ENCODE measurements at regions not wholly inside any gene's neighbourhood (a gene's known extent, or its start where the extent isn't known, plus 50 kb on each side); places are given as distances from the start of the nearest gene placed in this dataset.

DNA sequence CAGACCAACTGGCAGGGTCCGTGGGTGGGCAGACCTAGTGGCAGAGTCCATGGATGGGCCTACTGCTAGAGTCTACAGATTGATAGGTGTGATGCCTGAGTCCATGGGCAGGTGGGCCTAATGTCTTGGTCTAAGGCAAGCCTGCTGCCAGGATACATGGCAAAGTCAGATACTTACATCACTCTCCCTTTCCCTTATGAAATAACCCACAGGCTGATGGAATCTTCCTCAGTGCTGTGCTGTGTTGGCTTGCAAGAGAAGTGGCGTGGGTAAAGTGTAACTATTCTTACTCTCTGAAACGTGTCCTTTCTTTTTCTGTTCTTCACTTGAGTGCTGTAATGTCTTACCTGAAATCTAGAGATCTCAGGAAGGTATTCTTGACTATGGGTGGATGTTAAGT lies 67.3 kb upstream of the ADRB2 start:
- DNase-seq (ENCODE audit: extremely low spot score, unreplicated experiment) = no peak
- Mint-ChIP-seq H3K4me1 (ENCODE audit: unreplicated experiment) (no peaks in the 10 kb centered on the region), H3K27me3 (no peaks in the 10 kb centered on the region), H3K9me3 (peaks cover 6% of the 10 kb centered on the region), H3K36me3 (no peaks in the 10 kb centered on the region), H3K27ac (no peak overlapping the region), H3K4me3 (no peak overlapping the region)
- TF ChIP-seq, protein P1, sequence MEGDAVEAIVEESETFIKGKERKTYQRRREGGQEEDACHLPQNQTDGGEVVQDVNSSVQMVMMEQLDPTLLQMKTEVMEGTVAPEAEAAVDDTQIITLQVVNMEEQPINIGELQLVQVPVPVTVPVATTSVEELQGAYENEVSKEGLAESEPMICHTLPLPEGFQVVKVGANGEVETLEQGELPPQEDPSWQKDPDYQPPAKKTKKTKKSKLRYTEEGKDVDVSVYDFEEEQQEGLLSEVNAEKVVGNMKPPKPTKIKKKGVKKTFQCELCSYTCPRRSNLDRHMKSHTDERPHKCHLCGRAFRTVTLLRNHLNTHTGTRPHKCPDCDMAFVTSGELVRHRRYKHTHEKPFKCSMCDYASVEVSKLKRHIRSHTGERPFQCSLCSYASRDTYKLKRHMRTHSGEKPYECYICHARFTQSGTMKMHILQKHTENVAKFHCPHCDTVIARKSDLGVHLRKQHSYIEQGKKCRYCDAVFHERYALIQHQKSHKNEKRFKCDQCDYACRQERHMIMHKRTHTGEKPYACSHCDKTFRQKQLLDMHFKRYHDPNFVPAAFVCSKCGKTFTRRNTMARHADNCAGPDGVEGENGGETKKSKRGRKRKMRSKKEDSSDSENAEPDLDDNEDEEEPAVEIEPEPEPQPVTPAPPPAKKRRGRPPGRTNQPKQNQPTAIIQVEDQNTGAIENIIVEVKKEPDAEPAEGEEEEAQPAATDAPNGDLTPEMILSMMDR (conservative IDR thresholded peaks at IDR 0.05) = no peak

DNA sequence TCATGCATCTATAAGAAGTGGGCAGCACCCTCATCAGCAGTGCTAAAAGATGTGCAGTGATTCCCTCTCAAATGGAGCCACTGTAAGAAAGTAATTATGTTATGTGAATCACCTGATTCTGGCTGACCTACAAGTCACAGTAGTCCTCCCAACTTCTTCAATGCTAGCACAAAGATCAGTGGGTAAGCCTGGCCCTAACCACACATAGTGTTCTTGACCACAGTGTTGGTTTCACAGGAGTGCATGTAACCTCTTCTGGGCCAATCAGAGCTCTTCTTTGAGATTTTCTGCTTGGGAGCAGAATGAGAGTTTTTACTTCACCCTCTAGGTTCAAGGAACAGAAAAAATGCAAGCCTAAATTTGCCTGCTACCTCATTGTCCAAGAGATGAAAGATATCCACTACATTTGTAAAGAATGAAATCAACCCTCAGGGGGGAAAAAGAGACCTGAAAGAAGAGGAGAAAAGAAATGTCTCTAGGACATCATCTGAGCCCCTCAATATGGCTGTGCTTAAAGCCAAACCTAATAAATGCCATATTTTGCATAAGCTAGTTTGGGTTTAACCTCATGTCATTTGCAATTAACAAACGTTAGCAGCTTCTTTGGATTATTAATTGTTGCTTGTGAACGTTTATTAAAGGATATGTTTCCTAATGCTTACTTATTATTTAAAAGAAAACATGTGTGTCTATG lies 65.3 kb upstream of the ADRB2 start:
- TF ChIP-seq, protein P1 (conservative IDR thresholded peaks at IDR 0.05) = no peak
- no peaks in the 10 kb centered on the region for H3K4me1 Mint-ChIP-seq (ENCODE audit: unreplicated experiment)
- no peak for DNase-seq (ENCODE audit: extremely low spot score, unreplicated experiment)
- H3K4me3 Mint-ChIP-seq = no peak overlapping the region
- H3K9me3 Mint-ChIP-seq = peaks cover 2% of the 10 kb centered on the region
- no peak overlapping the region for H3K27ac Mint-ChIP-seq
- no peaks in the 10 kb centered on the region for H3K27me3 Mint-ChIP-seq
- H3K36me3 Mint-ChIP-seq = no peaks in the 10 kb centered on the region

DNA sequence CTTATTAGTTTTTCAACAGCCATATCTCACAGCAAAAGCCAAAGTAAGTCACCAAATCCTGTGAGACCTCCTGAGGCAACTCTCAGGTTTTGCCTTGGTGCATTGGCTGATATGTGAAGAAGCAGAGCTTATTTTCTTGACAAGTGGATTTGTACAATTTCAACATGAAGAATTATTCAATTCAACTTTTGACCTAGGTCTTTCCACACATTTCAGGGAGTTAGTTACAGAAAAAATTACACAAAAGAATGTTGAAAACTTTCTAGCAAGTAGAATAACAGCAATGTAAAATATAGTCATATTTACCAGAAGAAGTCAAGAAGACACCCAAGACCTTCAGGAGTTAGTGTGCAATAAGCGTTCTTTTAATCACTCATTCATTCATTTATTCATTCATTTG lies 62.4 kb upstream of the ADRB2 start:
- H3K9me3 Mint-ChIP-seq = no peaks in the 10 kb centered on the region
- H3K27me3 Mint-ChIP-seq = no peaks in the 10 kb centered on the region
- H3K36me3 Mint-ChIP-seq = no peaks in the 10 kb centered on the region
- no peak for DNase-seq (ENCODE audit: extremely low spot score, unreplicated experiment)
- no peak overlapping the region for H3K4me3 Mint-ChIP-seq
- no peak overlapping the region for H3K27ac Mint-ChIP-seq
- no peaks in the 10 kb centered on the region for H3K4me1 Mint-ChIP-seq (ENCODE audit: unreplicated experiment)
- TF ChIP-seq, protein P1 (conservative IDR thresholded peaks at IDR 0.05) = no peak

DNA sequence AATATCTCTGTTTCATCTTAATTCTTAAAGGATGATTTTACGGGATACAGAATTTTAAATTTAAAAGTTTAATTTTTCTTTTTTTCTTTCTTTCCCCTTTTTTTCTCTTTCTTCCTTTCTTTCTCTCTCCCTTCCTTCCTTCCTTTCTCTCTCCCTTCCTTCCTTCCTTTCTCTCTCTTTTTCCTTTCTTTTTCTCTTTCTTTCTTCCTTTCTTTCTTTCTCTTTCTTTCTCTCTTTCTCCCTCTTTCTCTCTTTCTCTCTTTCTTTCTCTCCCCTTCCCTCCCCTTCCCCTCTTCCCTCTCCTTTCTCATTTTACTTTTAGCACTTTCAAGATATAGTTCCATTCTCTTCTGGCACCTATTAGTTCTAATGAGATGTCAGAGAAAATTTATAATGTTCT lies 61.4 kb upstream of the ADRB2 start:
- Mint-ChIP-seq H3K27ac (no peak overlapping the region), H3K9me3 (no peaks in the 10 kb centered on the region), H3K4me1 (ENCODE audit: unreplicated experiment) (no peaks in the 10 kb centered on the region), H3K36me3 (no peaks in the 10 kb centered on the region), H3K4me3 (no peak overlapping the region), H3K27me3 (no peaks in the 10 kb centered on the region)
- TF ChIP-seq, protein P1 (conservative IDR thresholded peaks at IDR 0.05) = no peak
- DNase-seq (ENCODE audit: extremely low spot score, unreplicated experiment) = no peak

DNA sequence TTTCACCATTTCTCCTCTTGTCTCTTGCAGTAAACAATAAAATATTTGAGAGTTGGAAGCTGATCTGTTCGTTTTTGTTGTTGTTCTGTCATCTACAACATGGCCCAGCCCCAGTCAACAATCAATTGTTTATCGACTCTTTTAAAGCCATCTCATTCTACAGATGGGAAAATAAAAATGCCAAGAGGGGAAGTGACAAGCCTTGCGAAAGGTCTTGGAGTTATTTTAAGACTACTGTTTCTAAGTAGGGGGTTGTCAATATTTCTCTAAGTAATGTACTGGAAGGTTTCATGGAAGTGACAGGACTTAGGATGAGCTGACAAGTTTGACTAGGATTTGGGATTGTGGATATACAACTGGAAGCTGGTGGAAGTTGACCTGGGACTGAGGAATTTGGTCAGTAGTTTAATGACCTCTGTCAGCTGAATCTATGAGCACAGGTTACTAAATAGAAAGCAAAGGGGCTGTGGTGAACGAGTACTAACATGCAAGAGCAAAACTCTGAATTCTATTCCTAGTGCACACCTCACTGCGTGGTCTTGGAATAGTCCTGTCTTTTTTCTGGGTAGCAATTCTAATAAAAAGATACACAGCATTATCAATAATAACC lies 57.5 kb upstream of the ADRB2 start:
- no peaks in the 10 kb centered on the region for H3K9me3 Mint-ChIP-seq
- H3K27me3 Mint-ChIP-seq = peaks cover 9% of the 10 kb centered on the region
- H3K4me3 Mint-ChIP-seq = no peak overlapping the region
- no peaks in the 10 kb centered on the region for H3K4me1 Mint-ChIP-seq (ENCODE audit: unreplicated experiment)
- DNase-seq (ENCODE audit: extremely low spot score, unreplicated experiment) = no peak
- H3K36me3 Mint-ChIP-seq = no peaks in the 10 kb centered on the region
- no peak overlapping the region for H3K27ac Mint-ChIP-seq
- TF ChIP-seq, protein P1 (conservative IDR thresholded peaks at IDR 0.05) = no peak
